Effector CD4-positive, alpha-beta T cell (primary cell): ENCODE measurements at regions not wholly inside any gene's neighbourhood (a gene's known extent, or its start where the extent isn't known, plus 50 kb on each side); places are given as distances from the start of the nearest gene placed in this dataset.

Source experiments
- DNase-seq: peaks from one replicate; pipeline ENCODE4 v3.0.0-alpha.2; 2020

- DNase-seq: no peak
Observed at GRCh38 chr20:56932575-56933330, 303.6 kb downstream of the TFAP2C start.

GRCh38 chr20:56933331-56933698 is 304.2 kb downstream of the TFAP2C start:
- DNase-seq: no peak

DNA sequence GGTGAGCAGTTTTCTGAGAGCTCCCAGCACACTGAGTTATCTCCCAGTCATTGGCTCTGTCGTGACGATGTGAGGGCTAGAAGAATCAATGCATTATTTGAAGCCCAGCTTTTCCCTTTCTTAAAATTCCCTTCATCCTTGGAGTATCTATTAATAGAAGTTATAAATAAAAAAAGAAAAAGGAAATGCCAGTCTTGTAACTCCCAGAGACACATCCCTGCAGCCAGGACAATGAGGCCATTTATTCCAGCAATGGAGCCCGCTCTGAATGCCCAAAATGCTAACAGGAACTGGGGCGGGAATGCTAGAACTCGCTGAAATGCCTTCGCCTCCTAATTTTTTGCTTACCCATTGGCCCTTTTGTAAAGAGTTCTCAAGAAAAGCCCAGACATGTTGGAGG is 305.8 kb downstream of the TFAP2C start:
- DNase-seq: no peak

- DNase-seq: no peak
Observed at GRCh38 chr20:56940466-56940865, 311.4 kb downstream of the TFAP2C start.

GRCh38 chr20:56941101-56941686 is 312.1 kb downstream of the TFAP2C start:
- no peak for DNase-seq

DNA sequence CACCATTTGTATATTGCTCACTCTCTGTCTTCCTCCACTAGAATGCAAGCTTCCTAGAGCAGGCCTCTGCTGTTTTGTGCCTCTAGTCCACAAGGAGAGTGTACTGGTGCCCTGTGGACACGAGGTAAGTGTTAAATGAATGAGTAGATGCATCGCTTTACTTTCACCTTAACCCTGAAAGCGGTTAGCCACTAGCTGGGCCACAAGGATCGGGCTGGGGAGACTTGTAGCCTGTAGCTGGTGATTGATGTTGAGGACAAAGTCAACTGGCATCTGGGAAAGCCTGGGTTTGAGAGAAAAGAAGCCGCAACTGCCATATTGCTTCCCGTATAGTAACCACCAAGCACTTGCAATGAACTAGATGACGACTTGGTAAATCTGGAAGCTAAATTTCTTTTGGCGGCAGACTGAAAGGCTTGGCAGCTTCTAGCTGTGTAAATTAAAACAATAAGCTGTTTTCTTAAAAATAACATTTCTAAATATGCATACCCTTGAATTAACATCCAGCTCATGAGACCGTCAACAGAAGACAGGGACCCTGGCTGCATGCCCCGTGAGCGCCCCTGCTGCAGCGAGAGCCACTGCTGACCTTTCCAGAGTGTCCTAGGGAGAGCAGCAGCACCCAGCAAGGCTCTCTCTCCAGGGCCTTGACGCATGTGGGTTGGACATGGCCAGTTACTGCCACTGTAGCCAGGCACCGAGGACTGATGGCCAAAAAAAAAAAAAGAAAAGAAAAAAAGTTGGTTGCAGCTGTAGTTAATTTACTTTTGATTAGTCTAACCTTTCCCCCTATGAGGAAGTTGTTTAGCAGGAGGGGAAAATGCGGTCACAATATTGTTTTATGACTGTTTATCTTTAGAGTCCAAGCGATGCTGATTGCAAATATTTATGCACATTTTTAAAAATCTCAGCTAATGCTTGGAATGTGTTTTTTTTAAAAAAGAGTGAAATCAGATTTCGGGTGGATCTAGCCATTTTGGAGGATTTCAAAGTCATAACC is 315.1 kb downstream of the TFAP2C start:
- no peak for DNase-seq

- no peak for DNase-seq
Observed at GRCh38 chr20:56945057-56945456, 316.0 kb downstream of the TFAP2C start.

DNA sequence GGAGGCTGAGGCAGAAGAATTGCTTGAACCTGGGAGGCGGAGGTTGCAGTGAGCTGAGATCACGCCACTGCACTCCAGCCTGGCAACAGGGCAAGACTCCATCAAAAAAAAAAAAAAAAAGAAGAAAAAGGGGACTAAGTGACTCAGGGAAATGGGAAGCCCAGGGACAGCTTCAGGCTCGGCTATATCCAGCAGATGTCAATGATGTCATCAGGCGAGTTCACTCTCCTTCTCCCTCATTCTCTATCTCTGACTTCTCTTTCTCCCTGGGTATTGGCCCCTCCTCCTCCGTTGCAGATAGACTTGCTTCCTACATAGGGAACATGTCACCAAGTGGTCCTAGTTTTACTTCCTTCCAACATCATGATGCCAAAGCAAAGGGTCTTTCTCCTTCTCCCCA is 316.8 kb downstream of the TFAP2C start:
- DNase-seq: no peak

DNA sequence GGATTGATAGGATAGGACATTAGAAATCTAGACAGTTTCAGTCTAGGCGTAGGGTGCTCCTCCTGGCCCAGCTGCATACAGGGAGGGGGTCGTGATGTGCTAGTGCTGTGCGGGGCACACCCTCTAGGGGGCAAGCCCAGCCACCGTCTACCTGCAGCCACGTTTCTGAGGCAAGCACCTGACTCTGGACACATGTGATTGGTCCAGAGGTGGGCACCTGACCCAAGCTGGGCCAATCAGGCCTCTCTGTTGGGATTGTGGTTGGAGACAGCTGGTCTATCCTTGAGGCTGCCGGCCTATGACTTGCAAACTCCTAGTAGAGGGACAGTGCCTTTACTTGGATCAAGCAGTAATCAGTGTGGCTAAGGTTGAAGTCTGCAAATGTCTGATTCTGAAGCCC is 317.1 kb downstream of the BMP7 start:
- DNase-seq: no peak

- DNase-seq: no peak
Observed at GRCh38 chr20:56952258-56953047, 314.0 kb downstream of the BMP7 start.

DNA sequence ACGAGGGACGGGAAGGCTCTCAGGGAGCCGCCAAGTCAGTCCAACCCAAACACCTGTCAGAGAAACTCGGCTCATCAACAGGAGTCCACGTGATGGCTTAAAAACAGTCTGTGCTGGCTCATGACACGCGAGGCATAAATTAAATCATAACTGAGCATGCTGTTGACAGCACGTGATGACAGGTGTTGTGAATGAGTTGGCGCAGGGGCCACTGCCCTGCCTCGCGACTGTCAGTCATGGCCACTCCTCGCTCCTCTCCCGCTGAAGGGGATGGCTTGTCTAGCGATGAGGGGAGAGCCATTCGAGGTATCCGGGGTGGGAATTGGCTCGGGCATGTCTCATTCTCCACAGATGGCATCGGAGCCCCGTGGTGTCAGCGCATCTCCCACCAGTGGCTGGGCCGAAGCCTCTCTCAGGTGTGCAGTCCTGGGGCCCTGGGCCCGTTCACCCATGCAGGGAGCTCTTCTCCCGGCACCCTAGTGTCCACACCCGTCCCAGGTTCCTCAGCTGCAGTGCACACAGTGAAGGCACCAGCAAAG is 313.3 kb downstream of the BMP7 start:
- no peak for DNase-seq

DNA sequence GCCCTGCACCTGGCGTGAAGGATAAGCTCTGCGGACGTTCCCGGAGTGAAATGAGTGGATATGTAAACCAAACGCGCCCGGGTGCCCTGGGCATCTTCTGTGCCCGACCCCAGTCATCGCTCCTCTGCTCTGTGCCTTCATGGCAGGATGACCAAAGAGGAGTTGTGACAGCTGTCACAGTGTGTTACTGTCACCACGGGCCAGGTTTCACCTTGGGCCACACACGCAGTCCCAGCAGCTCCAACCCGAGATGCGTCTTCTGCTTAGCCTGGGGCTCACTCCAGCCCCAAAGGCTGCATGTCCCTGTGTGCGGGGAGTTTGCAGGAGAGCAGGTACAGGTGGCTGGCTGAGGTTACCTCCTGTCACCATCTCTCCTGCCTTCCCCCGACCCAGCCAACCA is 311.6 kb downstream of the BMP7 start:
- DNase-seq: no peak

- DNase-seq: no peak
Observed at GRCh38 chr20:56955680-56956079, 310.8 kb downstream of the BMP7 start.

GRCh38 chr20:56956534-56956933 is 309.9 kb downstream of the BMP7 start:
- DNase-seq: no peak

- no peak for DNase-seq
Observed at GRCh38 chr20:56957737-56958553, 308.5 kb downstream of the BMP7 start.

DNA sequence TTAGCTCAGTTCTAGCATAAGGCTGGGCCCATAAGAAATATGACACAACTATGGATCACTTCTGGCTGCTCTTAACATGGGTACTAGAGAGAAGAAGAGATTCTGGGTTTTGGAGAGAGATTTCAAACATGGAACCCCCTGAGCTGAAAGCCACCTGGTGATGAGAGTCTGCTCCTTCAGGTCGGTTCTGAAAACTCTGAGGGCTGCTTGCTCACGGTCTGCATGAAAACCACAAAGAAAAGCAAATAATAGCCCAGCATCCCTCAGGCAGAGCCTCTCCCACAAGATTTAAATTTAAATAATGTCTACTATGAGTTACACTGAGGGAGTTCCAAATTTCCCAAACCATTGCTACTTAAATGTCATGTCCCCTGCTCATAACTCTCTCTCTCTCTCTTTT is 301.5 kb downstream of the BMP7 start:
- DNase-seq: no peak

GRCh38 chr20:56967916-56968315 is 298.5 kb downstream of the BMP7 start:
- DNase-seq: no peak

- no peak for DNase-seq
Observed at GRCh38 chr20:56968376-56969048, 297.9 kb downstream of the BMP7 start.

- DNase-seq: no peak
Observed at GRCh38 chr20:56974499-56975250, 291.8 kb downstream of the BMP7 start.

DNA sequence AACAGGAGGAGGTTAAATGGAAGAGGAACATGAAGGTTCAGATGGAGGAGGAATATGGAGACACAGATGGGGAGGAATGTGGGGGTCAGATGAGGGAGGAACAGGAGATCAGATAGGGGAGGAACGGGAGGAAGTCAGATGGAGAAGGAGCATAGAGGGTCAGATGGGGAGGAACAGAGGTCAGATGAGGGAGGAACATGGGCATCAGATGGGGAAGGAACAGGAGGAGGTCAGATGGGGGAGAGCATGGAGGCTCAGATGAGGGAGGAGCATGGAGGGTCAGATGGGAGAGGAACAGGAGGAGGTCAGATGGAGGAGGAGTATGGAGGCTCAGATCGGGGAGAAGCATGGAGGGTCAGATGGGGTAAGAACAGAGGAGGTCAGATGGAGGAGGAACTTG is 290.6 kb downstream of the BMP7 start:
- DNase-seq: no peak
